Vagina (tissue), 2 donors: ENCODE measurements at regions not wholly inside any gene's neighbourhood (a gene's known extent, or its start where the extent isn't known, plus 50 kb on each side); places are given as distances from the start of the nearest gene placed in this dataset.
"Not testable (repeated sequence)": the region's sequence is repeated elsewhere in the genome, so short reads cannot be mapped to it uniquely, and the experiment has no call there.

ENCODE experiments used
- DNase-seq, 2 donors: peaks; one replicate each; pipeline ENCODE4 v3.0.0-alpha.2; 2017; ENCODE audit errors: extremely low spot score in 2 of 2
- H3K27ac ChIP-seq: fragments of 200-600 bp; sonication (generic); one replicate; pipeline ENCODE4 v1.5.1; 2019
- H3K27me3 ChIP-seq: fragments of 200-600 bp; sonication (generic); one replicate; pipeline ENCODE4 v1.5.1; 2019
- H3K36me3 ChIP-seq, 2 donors: fragments of 200-600 bp; sonication (generic); one replicate each; pipeline ENCODE4 v1.5.1; 2017 to 2019
- H3K4me1 ChIP-seq: fragments of 200-600 bp; sonication (generic); one replicate; pipeline ENCODE4 v1.5.1; 2019
- H3K4me3 ChIP-seq, 2 donors: fragments of 200-600 bp; sonication (generic); 1 replicate in 1 of 2; 2 replicates in 1 of 2; pipeline ENCODE4 v1.5.1; 2016 to 2019
- H3K9me3 ChIP-seq: fragments of 200-600 bp; sonication (generic); one replicate; pipeline ENCODE4 v1.5.1; 2019
- POLR2A ChIP-seq, 2 donors: fragments of 450-650 bp; IDR thresholded peaks; one replicate each; pipeline ENCODE4 v1.6.1; 2017; ENCODE audit warnings: antibody characterized with exemption in 2 of 2, mild to moderate bottlenecking in 2 of 2, moderate library complexity in 2 of 2
- POLR2AphosphoS5 ChIP-seq, 2 donors: sonication (generic); formaldehyde crosslinking; IDR thresholded peaks; one replicate each; pipeline ENCODE4 v1.9.0; 2017; ENCODE audit warnings: antibody characterized with exemption in 2 of 2, mild to moderate bottlenecking in 2 of 2, low read depth in 1 of 2; ENCODE audit not compliant: insufficient read depth in 1 of 2
- intact Hi-C: fragments of 100-400 bp; cut with DNase I; formaldehyde crosslinking; loops from one replicate; pipeline ENCODE4 v1.15.1; 2023
- TF ChIP-seq, protein P1 (sequence below), 3 experiments: fragments of 450-650 bp in 2 of 3; fragments of 200-600 bp in 1 of 3; sonication (generic) in 1 of 3; IDR thresholded peaks; one replicate each; pipeline ENCODE4 v1.5.1; 2017 to 2019; ENCODE audit warnings: antibody characterized with exemption in 3 of 3, mild to moderate bottlenecking in 2 of 3, moderate library complexity in 2 of 3

- H3K36me3 ChIP-seq, result no peaks in the 10 kb centered on the region
- TF ChIP-seq, protein P1, sequence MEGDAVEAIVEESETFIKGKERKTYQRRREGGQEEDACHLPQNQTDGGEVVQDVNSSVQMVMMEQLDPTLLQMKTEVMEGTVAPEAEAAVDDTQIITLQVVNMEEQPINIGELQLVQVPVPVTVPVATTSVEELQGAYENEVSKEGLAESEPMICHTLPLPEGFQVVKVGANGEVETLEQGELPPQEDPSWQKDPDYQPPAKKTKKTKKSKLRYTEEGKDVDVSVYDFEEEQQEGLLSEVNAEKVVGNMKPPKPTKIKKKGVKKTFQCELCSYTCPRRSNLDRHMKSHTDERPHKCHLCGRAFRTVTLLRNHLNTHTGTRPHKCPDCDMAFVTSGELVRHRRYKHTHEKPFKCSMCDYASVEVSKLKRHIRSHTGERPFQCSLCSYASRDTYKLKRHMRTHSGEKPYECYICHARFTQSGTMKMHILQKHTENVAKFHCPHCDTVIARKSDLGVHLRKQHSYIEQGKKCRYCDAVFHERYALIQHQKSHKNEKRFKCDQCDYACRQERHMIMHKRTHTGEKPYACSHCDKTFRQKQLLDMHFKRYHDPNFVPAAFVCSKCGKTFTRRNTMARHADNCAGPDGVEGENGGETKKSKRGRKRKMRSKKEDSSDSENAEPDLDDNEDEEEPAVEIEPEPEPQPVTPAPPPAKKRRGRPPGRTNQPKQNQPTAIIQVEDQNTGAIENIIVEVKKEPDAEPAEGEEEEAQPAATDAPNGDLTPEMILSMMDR (IDR thresholded peaks at IDR 0.05), result no peak
- TF ChIP-seq POLR2A (IDR thresholded peaks at IDR 0.05), result no peak
- TF ChIP-seq POLR2AphosphoS5 (IDR thresholded peaks at IDR 0.05; ENCODE audit: insufficient read depth in 1 of 2, low read depth in 1 of 2), result no peak
These were observed 73.6 kb upstream of the COG2 start for GRCh38 chr1:230568676-230569075.

GRCh38 chr1:230568008-230568407, 74.3 kb upstream of the COG2 start:
- TF ChIP-seq, protein P1 (IDR thresholded peaks at IDR 0.05), result no peak
- no peak for TF ChIP-seq POLR2A (IDR thresholded peaks at IDR 0.05)
- TF ChIP-seq POLR2AphosphoS5 (IDR thresholded peaks at IDR 0.05; ENCODE audit: insufficient read depth in 1 of 2, low read depth in 1 of 2), result no peak
- Histone ChIP-seq H3K27me3 (no peaks in the 10 kb centered on the region), H3K36me3 (no peaks in the 10 kb centered on the region), H3K27ac (no peak overlapping the region), H3K4me1 (peaks cover 12% of the 10 kb centered on the region), H3K9me3 (no peaks in the 10 kb centered on the region), H3K4me3 (no peak overlapping the region)
- DNase-seq, result no peak
- intact Hi-C loops, result no loop called here

More at GRCh38 chr1:230568676-230569075, 73.6 kb upstream of the COG2 start:
- Histone ChIP-seq H3K9me3 (no peaks in the 10 kb centered on the region), H3K27ac (no peak overlapping the region), H3K4me3 (no peak overlapping the region), H3K4me1 (peaks cover 16% of the 10 kb centered on the region), H3K27me3 (no peaks in the 10 kb centered on the region)
- intact Hi-C loops, result no loop called here
- no peak for DNase-seq

DNA sequence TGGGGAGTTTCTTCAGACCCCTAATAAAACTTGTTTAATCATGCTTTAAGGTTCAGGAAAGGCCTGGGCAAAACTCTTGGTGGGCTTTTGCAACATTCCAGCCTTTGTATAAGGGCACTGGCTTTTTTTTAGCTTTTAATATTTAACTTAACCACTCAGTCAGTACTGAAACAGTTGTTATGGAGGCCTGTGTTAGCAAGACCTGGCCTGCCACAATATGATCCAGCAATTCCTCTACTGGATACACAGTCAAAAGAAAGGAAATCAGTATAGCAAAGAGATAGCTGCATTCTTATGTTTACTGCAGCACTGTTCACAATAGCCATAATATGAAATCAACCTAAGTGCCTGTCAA, 75.1 kb upstream of the COG2 start:
- no peak for TF ChIP-seq POLR2AphosphoS5 (IDR thresholded peaks at IDR 0.05; ENCODE audit: insufficient read depth in 1 of 2, low read depth in 1 of 2)
- H3K4me1 ChIP-seq, result peaks cover 4% of the 10 kb centered on the region
- H3K27me3 ChIP-seq, result no peaks in the 10 kb centered on the region
- no peak overlapping the region for H3K4me3 ChIP-seq
- no peaks in the 10 kb centered on the region for H3K9me3 ChIP-seq
- H3K36me3 ChIP-seq, result no peaks in the 10 kb centered on the region
- no peak overlapping the region for H3K27ac ChIP-seq
- intact Hi-C loops, result no loop called here
- DNase-seq, result no peak

GRCh38 chr1:230566532-230567220, 75.6 kb upstream of the COG2 start:
- intact Hi-C loops, H3K36me3 ChIP-seq, H3K4me1 ChIP-seq, H3K9me3 ChIP-seq, H3K27me3 ChIP-seq, DNase-seq, H3K4me3 ChIP-seq, H3K27ac ChIP-seq: not testable (repeated sequence)

DNA sequence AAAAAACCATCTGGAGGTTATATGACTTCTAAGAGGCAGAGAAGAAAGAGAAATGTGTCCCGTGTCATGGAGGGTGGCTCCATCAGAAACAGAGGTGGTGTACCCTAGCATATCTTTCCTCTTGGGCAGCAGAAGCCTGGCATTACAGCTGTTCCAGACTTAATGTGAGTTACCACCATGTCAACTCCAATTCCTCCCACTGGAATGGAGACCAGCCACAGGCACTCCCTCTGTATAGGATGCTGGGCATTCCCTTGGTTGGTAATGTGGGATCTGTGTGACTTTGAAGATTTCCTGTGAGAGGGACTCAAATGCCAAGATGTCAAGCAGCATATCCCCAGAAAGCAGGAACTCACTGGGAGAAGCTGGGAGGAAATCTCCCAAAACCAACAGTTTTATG, 77.1 kb upstream of the COG2 start:
- H3K4me3 ChIP-seq, result no peak overlapping the region
- intact Hi-C loops, result no loop called here
- TF ChIP-seq, protein P1 (IDR thresholded peaks at IDR 0.05), result no peak
- TF ChIP-seq POLR2A (IDR thresholded peaks at IDR 0.05), result no peak
- no peak for TF ChIP-seq POLR2AphosphoS5 (IDR thresholded peaks at IDR 0.05; ENCODE audit: insufficient read depth in 1 of 2, low read depth in 1 of 2)
- H3K4me1 ChIP-seq, result no peaks in the 10 kb centered on the region
- DNase-seq, result no peak
- no peak overlapping the region for H3K27ac ChIP-seq
- H3K36me3 ChIP-seq, result no peaks in the 10 kb centered on the region
- no peaks in the 10 kb centered on the region for H3K9me3 ChIP-seq
- H3K27me3 ChIP-seq, result no peaks in the 10 kb centered on the region

GRCh38 chr1:230563591-230563990, 78.7 kb upstream of the COG2 start:
- Histone ChIP-seq H3K4me3 (no peak overlapping the region), H3K9me3 (no peaks in the 10 kb centered on the region), H3K36me3 (no peaks in the 10 kb centered on the region), H3K27me3 (no peaks in the 10 kb centered on the region), H3K4me1 (no peaks in the 10 kb centered on the region), H3K27ac (no peak overlapping the region)
- intact Hi-C loops, result no loop called here
- TF ChIP-seq POLR2A (IDR thresholded peaks at IDR 0.05) (no peak), POLR2AphosphoS5 (IDR thresholded peaks at IDR 0.05; ENCODE audit: insufficient read depth in 1 of 2, low read depth in 1 of 2) (no peak)
- TF ChIP-seq, protein P1 (IDR thresholded peaks at IDR 0.05), result no peak
- DNase-seq, result no peak
